Neural cell (in vitro differentiated cells): ENCODE measurements at regions not wholly inside any gene's neighbourhood (a gene's known extent, or its start where the extent isn't known, plus 50 kb on each side); places are given as distances from the start of the nearest gene placed in this dataset.

Source experiments
- H2AFZ ChIP-seq: fragments of 200-600, 300-800 bp; sonication (generic), shearing (Covaris generic); 2 replicates; pipeline ENCODE4 v1.6.0; 2014; ENCODE audit warnings: low read depth, mild to moderate bottlenecking, antibody characterized with exemption, low read length, moderate library complexity
- H3F3A ChIP-seq: fragments of 200-600 bp; shearing (Covaris generic); 2 replicates; pipeline ENCODE4 v1.6.1; 2016; ENCODE audit warnings: mild to moderate bottlenecking, moderate library complexity, mixed read lengths, antibody characterized with exemption, low read length; ENCODE audit not compliant: insufficient read depth, poor library complexity, severe bottlenecking
- H3K27ac ChIP-seq: fragments of 200-600, 300-800 bp; sonication (generic), shearing (Covaris generic); 2 replicates; pipeline ENCODE4 v1.5.1; 2014; ENCODE audit warnings: mild to moderate bottlenecking, low read length, moderate library complexity
- H3K27me3 ChIP-seq: fragments of 300-800, 200-600 bp; sonication (generic), shearing (Covaris generic); 2 replicates; pipeline ENCODE4 v1.6.0; 2014; ENCODE audit warnings: mild to moderate bottlenecking, low read depth, low read length, moderate library complexity; ENCODE audit not compliant: insufficient read depth
- H3K36me3 ChIP-seq: fragments of 300-800, 200-600 bp; sonication (generic), shearing (Covaris generic); 2 replicates; pipeline ENCODE4 v1.5.1; 2014; ENCODE audit warnings: mild to moderate bottlenecking, antibody characterized with exemption, low read length, moderate library complexity; ENCODE audit not compliant: insufficient read depth
- H3K4me2 ChIP-seq: fragments of 300-800, 200-600 bp; sonication (generic), shearing (Covaris generic); 2 replicates; pipeline ENCODE4 v1.6.0; 2014; ENCODE audit warnings: mild to moderate bottlenecking, low read length
- H3K4me3 ChIP-seq: fragments of 300-800, 200-600 bp; sonication (generic), shearing (Covaris generic); 2 replicates; pipeline ENCODE4 v1.5.1; 2014; ENCODE audit warnings: mild to moderate bottlenecking, low read length, moderate library complexity
- H3K79me2 ChIP-seq: fragments of 200-600 bp; shearing (Covaris generic); replicated peaks from 2 replicates; pipeline ENCODE4 v1.6.0; 2014; ENCODE audit warnings: mild to moderate bottlenecking, low read length, moderate library complexity; ENCODE audit not compliant: insufficient read depth
- H3K9ac ChIP-seq: fragments of 300-800, 200-600 bp; sonication (generic), shearing (Covaris generic); 2 replicates; pipeline ENCODE4 v1.6.1; 2016; ENCODE audit warnings: mild to moderate bottlenecking, low read length, mixed read lengths
- H3K9me2 ChIP-seq: fragments of 200-600 bp; shearing (Covaris generic); 2 replicates; pipeline ENCODE4 v1.6.1; 2016; ENCODE audit warnings: mild to moderate bottlenecking, low read length, mixed read lengths; ENCODE audit not compliant: insufficient read depth
- H3K9me3 ChIP-seq: fragments of 200-600, 300-800 bp; sonication (generic), shearing (Covaris generic); 2 replicates; pipeline ENCODE4 v1.6.1; 2016; ENCODE audit warnings: mild to moderate bottlenecking, mixed run types, low read length, moderate library complexity, mixed read lengths
- H4K20me1 ChIP-seq: fragments of 200-600 bp; shearing (Covaris generic); 2 replicates; pipeline ENCODE4 v1.6.1; 2016; ENCODE audit warnings: mild to moderate bottlenecking, mixed run types; ENCODE audit not compliant: insufficient read depth
- EP300 ChIP-seq: fragments of 450-650 bp; conservative IDR thresholded peaks from 2 replicates; pipeline ENCODE4 v1.6.1; 2014; ENCODE audit warnings: antibody characterized with exemption, mild to moderate bottlenecking, moderate library complexity; ENCODE audit not compliant: poor library complexity, severe bottlenecking
- EZH2 ChIP-seq: fragments of 200-600, 300-800 bp; shearing (Covaris generic), sonication (generic); IDR thresholded peaks from 2 replicates; pipeline ENCODE4 v1.6.1; 2014; ENCODE audit warnings: antibody characterized with exemption, low read length, borderline replicate concordance, mild to moderate bottlenecking; ENCODE audit not compliant: insufficient read depth, poor library complexity, severe bottlenecking
- MXI1 ChIP-seq: fragments of 450-650 bp; conservative IDR thresholded peaks from 2 replicates; pipeline ENCODE4 v1.6.1; 2014; ENCODE audit warnings: antibody characterized with exemption, mild to moderate bottlenecking; ENCODE audit not compliant: poor library complexity, severe bottlenecking
- POLR2AphosphoS5 ChIP-seq: IDR thresholded peaks from 2 replicates; pipeline ENCODE4 v1.6.1; 2012
- RAD21 ChIP-seq: fragments of 450-650 bp; conservative IDR thresholded peaks from 2 replicates; pipeline ENCODE4 v1.6.1; 2014; ENCODE audit warnings: antibody characterized with exemption, mild to moderate bottlenecking, moderate library complexity
- SMC3 ChIP-seq: fragments of 450-650 bp; conservative IDR thresholded peaks from 2 replicates; pipeline ENCODE4 v1.6.1; 2014; ENCODE audit warnings: antibody characterized with exemption, mild to moderate bottlenecking, moderate library complexity; ENCODE audit not compliant: poor library complexity
- TAF1 ChIP-seq: IDR thresholded peaks from 2 replicates; pipeline ENCODE4 v1.6.1; 2012; ENCODE audit warnings: low read depth
- TF ChIP-seq, protein P1 (sequence below): fragments of 450-650 bp; IDR thresholded peaks from 2 replicates; pipeline ENCODE4 v1.5.1; 2014; ENCODE audit warnings: antibody characterized with exemption, mild to moderate bottlenecking, moderate library complexity; ENCODE audit not compliant: poor library complexity, severe bottlenecking
- TF ChIP-seq, protein P2 (sequence below): IDR thresholded peaks from 2 replicates; pipeline ENCODE4 v1.6.1; 2012; ENCODE audit warnings: borderline replicate concordance

DNA sequence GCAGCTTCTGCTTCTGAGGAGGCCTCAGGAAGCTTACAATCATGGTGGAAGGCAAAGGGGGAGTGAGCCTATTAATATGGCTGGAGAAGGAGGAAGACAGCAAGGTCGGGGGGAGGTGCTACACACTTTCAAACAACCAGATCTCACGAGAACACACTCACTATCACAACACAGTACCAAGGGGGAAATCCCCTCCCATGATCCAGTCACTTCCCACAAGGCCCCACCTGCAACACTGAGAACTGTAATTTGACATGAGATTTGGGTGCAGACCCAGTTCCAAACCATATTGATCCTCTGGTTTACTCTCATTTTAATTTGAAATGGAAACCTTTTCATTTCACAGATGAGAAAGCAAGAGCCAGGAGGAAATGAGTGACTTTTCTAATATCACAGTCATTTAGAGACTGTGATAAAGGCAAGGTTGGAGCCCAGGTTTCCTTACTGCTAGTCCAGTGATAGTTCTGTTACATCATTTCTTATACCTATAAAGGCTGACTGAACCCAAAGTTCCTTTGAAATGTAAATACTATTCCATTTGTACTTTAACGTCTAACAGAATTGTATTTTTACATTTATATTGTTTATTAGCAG is 105.8 kb upstream of the GAP43 start:
- TF ChIP-seq EZH2 (no peak), EP300 (no peak), TAF1 (no peak)
- TF ChIP-seq, protein P1, sequence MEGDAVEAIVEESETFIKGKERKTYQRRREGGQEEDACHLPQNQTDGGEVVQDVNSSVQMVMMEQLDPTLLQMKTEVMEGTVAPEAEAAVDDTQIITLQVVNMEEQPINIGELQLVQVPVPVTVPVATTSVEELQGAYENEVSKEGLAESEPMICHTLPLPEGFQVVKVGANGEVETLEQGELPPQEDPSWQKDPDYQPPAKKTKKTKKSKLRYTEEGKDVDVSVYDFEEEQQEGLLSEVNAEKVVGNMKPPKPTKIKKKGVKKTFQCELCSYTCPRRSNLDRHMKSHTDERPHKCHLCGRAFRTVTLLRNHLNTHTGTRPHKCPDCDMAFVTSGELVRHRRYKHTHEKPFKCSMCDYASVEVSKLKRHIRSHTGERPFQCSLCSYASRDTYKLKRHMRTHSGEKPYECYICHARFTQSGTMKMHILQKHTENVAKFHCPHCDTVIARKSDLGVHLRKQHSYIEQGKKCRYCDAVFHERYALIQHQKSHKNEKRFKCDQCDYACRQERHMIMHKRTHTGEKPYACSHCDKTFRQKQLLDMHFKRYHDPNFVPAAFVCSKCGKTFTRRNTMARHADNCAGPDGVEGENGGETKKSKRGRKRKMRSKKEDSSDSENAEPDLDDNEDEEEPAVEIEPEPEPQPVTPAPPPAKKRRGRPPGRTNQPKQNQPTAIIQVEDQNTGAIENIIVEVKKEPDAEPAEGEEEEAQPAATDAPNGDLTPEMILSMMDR: no peak
- H3K27ac ChIP-seq: peak overlapping the region; percentile 81
- H3K79me2 ChIP-seq: no peaks in the 10 kb centered on the region
- H3F3A ChIP-seq: peaks cover 12% of the 10 kb centered on the region
- no peaks in the 10 kb centered on the region for H3K27me3 ChIP-seq
- H3K9me3 ChIP-seq: no peaks in the 10 kb centered on the region
- H3K36me3 ChIP-seq: no peaks in the 10 kb centered on the region
- H4K20me1 ChIP-seq: no peaks in the 10 kb centered on the region
- no peaks in the 10 kb centered on the region for H3K9me2 ChIP-seq
- no peak overlapping the region for H2AFZ ChIP-seq
- no peak overlapping the region for H3K4me2 ChIP-seq
- no peak overlapping the region for H3K4me3 ChIP-seq
- peak overlapping the region; percentile 21 for H3K9ac ChIP-seq

DNA sequence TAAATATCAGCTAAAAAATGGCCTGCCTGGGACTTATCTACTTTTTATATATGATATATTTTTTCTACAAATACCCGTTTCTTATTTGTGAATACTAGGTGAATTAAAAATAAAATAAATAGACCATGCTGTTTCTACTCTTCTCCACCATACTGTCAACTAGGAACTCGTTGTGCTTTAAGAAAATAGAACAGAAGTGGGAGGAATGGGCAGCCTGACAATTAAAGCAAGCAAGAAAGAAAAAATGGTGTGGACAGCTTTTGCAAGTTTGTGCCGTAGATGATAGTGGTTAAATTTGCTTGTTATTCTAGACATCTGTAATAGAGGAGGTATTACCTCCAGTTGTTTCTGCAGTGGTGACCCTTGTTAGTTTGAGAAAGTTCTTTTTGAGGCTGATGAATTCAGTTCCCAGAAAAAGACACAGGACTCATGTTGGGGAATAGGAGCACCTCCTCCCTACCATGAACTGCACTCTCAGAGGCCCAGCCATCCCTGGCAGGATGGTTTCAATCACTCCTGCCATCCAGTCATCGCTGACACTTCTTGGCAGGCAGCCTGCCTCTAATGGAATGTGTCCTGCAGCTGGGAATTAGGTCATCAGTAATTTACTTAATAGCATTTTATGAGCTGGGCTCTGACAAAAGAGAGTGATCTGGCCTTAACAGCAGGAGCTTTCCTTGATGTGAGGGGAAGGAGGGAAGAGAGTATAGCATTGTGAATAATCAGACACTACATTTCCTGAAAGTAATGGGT is 105.0 kb upstream of the GAP43 start:
- Histone ChIP-seq H3F3A (peaks cover 12% of the 10 kb centered on the region), H3K79me2 (no peaks in the 10 kb centered on the region), H3K4me2 (peak overlapping the region; percentile 47), H3K9ac (peak overlapping the region; percentile 21), H3K27me3 (no peaks in the 10 kb centered on the region), H3K9me3 (no peaks in the 10 kb centered on the region), H3K27ac (peak overlapping the region; percentile 81), H4K20me1 (no peaks in the 10 kb centered on the region), H3K9me2 (no peaks in the 10 kb centered on the region), H3K36me3 (no peaks in the 10 kb centered on the region), H3K4me3 (peak overlapping the region; percentile 21), H2AFZ (no peak overlapping the region)
- TF ChIP-seq RAD21 (peak; percentile 28), POLR2AphosphoS5 (peak; percentile 83), TAF1 (no peak), EZH2 (no peak), EP300 (peak; percentile 91), SMC3 (peak; percentile 46), MXI1 (no peak)
- TF ChIP-seq, protein P1: no peak
- TF ChIP-seq, protein P2, sequence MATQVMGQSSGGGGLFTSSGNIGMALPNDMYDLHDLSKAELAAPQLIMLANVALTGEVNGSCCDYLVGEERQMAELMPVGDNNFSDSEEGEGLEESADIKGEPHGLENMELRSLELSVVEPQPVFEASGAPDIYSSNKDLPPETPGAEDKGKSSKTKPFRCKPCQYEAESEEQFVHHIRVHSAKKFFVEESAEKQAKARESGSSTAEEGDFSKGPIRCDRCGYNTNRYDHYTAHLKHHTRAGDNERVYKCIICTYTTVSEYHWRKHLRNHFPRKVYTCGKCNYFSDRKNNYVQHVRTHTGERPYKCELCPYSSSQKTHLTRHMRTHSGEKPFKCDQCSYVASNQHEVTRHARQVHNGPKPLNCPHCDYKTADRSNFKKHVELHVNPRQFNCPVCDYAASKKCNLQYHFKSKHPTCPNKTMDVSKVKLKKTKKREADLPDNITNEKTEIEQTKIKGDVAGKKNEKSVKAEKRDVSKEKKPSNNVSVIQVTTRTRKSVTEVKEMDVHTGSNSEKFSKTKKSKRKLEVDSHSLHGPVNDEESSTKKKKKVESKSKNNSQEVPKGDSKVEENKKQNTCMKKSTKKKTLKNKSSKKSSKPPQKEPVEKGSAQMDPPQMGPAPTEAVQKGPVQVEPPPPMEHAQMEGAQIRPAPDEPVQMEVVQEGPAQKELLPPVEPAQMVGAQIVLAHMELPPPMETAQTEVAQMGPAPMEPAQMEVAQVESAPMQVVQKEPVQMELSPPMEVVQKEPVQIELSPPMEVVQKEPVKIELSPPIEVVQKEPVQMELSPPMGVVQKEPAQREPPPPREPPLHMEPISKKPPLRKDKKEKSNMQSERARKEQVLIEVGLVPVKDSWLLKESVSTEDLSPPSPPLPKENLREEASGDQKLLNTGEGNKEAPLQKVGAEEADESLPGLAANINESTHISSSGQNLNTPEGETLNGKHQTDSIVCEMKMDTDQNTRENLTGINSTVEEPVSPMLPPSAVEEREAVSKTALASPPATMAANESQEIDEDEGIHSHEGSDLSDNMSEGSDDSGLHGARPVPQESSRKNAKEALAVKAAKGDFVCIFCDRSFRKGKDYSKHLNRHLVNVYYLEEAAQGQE: peak; percentile 65
